ENCODE measurements at regions not wholly inside any gene's neighbourhood (a gene's known extent, or its start where the extent isn't known, plus 50 kb on each side); places are given as distances from the start of the nearest gene placed in this dataset.

DNA sequence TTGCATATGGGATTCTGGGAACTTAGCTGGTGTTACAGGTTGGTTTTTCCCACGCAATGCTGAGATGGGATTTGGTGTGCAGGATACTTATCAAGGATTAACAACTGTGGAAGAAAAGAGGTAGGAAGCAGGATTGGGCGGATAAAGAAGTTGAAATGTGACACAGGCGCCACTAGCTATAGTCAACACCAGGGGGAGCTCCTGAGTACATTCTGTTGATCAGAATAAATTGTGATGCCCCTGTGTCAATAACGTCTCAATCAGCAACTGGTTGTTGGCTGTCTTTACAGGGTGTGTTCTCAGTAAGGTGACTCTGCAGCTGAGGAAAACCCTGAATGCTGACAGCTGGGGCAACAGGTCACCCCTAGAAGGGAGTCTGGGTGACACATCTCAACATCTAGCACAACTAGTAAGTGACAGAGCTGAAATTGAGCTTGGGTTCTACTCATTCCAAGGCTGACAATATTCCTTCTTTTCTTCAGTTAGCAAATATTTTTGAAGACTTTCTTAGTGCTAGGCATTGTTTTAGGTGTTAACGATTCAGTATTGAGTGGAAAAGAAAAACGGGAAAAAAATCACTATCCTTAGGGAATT lies 143.0 kb downstream of the ARL6IP6 start:
- DNase-seq: no peak

GRCh38 chr2:152858594-152859265 lies 140.3 kb downstream of the ARL6IP6 start:
- no peak for DNase-seq

- no peak for DNase-seq
Measured at GRCh38 chr2:152846697-152847470, 128.5 kb downstream of the ARL6IP6 start.

DNA sequence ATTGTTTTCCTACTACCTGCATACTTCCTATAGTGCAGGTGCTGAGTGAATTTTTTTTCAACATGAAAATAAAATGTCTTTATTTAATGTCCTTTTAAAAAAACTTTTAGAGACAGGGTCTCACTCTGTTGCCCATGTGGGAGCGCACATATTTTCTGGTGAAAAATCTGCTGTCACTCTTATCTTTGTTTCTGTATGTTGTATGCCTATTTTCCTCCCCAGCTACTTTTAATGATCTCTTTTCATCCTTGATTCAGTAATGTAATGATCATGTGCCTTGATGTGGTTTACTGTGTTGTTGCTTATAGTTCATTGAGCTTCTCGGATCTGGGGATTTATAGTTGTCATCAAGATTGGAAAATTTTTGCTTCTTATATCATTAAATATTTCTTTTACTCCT lies 117.3 kb downstream of the ARL6IP6 start:
- no peak for DNase-seq

- DNase-seq: no peak
Measured at GRCh38 chr2:152827944-152828343, 109.5 kb downstream of the ARL6IP6 start.

DNA sequence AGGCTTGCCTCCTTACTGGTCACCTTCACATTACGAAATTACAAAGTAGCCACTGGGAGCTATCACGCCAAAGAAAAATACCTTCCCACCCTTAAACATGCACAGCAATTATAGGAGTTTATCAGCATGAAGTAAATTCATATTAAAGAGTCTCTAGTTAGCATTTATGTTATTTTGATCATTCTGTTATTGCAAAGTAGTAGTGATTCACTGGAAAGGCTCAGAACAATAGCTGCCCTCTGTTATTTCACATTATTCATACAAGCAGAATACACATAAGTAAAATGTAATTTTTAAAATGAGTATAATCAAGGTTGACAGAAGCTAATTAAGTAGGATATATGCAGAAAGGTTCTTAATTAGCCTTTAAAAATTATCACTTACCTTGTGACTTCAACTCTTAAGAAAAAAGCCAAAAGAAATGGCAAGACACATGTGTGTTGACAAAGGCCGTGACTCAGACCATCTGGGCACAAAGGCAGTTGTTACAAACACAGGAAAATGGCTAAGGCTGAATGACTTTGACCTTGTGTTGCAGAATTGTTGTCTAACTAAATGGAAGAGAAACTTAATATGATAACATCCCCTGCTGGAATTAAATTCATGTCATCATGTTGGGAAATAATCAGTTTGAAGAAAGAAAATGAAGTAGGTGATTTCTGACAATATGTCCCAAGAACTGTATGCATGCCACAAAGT lies 108.3 kb downstream of the ARL6IP6 start:
- DNase-seq: no peak

DNA sequence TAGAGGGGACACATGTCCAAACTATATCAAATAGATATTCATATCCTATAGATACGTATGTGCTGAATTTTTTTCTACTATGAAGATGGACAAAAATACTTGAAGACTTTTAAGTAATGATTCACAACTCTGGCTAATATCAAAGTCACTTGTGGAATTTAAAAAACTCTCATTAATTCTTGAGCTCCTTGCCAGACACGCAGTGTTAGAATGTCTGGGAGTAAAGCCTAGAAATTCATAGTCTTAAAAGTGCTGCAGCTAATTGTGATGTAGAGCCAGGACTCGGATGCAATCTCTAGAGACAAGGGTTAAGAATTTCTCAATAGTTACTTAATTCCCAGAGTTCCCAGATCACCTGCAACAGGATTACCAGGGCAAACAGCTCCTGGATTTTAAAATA lies 107.4 kb downstream of the ARL6IP6 start:
- DNase-seq: no peak

DNA sequence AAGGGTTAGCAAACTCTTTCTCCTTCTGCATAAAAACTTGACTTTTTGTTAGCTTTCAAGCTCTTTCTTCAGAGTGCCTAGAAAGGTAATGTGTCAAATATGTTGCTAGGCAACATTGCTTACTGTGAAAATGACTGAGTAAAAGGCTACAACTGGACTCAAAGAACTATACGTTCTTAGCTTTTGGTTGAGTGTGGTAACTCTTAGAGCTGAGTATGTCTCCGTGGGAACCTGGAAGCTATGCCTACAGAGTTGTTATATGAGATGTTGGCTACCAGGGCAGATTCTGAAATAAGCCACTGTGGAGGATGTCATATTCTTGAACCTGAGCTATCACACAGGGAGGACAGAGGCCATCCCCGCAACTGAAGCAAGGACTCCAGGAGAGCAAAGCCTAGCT lies 105.5 kb downstream of the ARL6IP6 start:
- no peak for DNase-seq

- DNase-seq: no peak
Measured at GRCh38 chr2:152822676-152823075, 104.3 kb downstream of the ARL6IP6 start.

- no peak for DNase-seq
Measured at GRCh38 chr2:152820048-152820447, 101.6 kb downstream of the ARL6IP6 start.

DNA sequence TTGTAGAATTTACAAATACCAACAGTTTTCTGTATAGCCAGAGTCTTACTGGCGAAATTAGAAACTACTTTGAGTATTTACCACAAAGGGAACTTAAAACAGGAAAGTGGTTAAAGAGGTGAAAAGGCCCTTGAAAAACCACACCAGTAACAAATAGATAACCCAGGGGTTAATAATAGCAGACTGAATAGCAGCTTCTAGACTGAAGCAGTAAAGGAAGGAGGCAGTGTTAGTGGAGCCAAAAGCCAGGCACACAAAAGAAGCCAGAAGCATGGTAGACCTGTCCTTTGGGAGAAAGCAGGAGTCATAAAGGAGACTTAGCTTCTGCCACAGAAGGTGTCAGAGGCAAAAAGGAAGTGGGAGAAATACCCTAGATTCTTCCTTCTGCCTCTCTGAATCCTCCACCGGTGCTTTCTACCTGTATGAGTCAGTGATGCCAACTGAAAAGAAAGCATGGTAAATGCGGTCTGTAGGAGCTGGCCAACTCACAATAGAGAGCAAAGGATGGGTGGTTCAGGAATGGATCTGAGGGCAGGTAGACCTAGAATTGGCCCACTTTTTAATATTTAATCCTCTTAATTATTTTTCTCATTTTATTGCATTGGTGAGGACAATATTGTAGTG lies 97.3 kb downstream of the ARL6IP6 start:
- DNase-seq: no peak

GRCh38 chr2:152814475-152815030 lies 96.1 kb downstream of the ARL6IP6 start:
- no peak for DNase-seq

- DNase-seq: no peak
Measured at GRCh38 chr2:152813351-152813750, 94.9 kb downstream of the ARL6IP6 start.
